ENCODE measurements at regions not wholly inside any gene's neighbourhood (a gene's known extent, or its start where the extent isn't known, plus 50 kb on each side); places are given as distances from the start of the nearest gene placed in this dataset.
"Not testable (repeated sequence)": the region's sequence is repeated elsewhere in the genome, so short reads cannot be mapped to it uniquely, and the experiment has no call there.

DNA sequence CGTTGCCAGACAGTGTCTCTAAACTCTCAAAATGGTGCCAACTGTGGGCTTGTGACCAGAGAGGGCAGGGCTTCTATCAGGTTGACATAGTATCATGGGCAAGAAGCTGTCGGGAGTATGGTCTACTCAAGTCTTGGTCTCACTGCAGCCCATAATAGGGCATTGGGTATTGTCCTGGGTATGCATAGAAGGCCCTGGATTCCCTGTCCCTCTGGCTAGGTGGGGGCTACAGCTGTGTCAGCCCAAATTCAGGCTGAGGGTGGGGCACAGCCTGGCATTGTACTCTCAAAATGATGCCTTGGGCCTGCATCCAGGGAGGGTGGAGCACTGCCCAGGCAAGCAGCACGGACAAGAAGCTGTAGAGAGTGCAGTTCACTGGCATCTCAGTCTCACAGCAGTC, 408.8 kb upstream of the MAN1A1 start:
- Histone ChIP-seq H3K9me3 (no peaks in the 10 kb centered on the region), H3K4me3 (no peak overlapping the region), H3K4me1 (no peaks in the 10 kb centered on the region), H3K36me3 (no peaks in the 10 kb centered on the region), H3K27me3 (no peaks in the 10 kb centered on the region), H3K27ac (no peak overlapping the region)
- intact Hi-C loops (cut with DNase I), result no loop called here
- DNase-seq (ENCODE audit: low spot score in 2 of 2), result no peak
- TF ChIP-seq, protein P1, sequence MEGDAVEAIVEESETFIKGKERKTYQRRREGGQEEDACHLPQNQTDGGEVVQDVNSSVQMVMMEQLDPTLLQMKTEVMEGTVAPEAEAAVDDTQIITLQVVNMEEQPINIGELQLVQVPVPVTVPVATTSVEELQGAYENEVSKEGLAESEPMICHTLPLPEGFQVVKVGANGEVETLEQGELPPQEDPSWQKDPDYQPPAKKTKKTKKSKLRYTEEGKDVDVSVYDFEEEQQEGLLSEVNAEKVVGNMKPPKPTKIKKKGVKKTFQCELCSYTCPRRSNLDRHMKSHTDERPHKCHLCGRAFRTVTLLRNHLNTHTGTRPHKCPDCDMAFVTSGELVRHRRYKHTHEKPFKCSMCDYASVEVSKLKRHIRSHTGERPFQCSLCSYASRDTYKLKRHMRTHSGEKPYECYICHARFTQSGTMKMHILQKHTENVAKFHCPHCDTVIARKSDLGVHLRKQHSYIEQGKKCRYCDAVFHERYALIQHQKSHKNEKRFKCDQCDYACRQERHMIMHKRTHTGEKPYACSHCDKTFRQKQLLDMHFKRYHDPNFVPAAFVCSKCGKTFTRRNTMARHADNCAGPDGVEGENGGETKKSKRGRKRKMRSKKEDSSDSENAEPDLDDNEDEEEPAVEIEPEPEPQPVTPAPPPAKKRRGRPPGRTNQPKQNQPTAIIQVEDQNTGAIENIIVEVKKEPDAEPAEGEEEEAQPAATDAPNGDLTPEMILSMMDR (IDR thresholded peaks at IDR 0.05), result no peak

DNA sequence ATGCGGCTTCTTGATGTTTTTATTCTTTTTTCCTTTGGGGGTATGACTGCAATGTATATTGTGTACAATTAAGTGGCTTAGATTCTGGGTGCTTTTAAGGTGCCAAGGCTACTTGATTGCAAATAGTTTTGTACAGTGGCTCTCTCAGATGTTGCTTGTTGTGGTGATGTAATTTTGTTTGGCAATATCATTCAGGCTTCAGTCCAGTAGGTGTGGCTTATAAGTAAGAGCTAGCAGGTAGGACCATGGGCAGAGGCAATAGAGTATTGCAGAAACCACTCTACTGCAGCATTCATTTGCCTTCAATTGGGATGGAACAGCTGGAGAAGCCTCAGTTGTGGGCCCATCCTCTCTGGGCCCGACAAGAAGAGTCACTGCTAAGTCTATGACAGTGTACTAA, 407.9 kb upstream of the MAN1A1 start:
- Histone ChIP-seq H3K9me3 (no peaks in the 10 kb centered on the region), H3K27me3 (no peaks in the 10 kb centered on the region), H3K36me3 (no peaks in the 10 kb centered on the region), H3K27ac (no peak overlapping the region), H3K4me3 (no peak overlapping the region), H3K4me1 (no peaks in the 10 kb centered on the region)
- TF ChIP-seq, protein P1 (IDR thresholded peaks at IDR 0.05), result no peak
- intact Hi-C loops (cut with DNase I), result no loop called here
- no peak for DNase-seq (ENCODE audit: low spot score in 2 of 2)

DNA sequence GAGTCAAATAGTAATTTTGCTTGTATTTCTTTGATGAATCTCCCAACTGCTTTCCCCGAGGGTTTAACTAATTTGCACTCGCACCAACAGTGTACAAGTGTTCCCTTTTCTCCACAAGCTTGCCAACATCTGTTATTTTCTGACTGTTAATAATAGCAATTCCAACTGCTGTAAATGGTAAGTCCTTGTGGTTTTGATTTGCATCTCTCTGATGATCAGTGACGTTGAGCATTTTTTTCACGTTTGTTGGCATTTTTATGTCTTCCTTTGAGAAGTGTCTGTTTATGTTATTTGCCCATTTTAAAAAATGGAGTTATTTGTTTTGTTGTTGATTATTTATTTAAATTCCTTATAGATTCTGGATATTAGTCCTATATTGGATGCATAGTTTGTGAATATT, 399.8 kb upstream of the MAN1A1 start:
- intact Hi-C loops (cut with DNase I), result no loop called here
- H3K27me3 ChIP-seq, result no peaks in the 10 kb centered on the region
- no peaks in the 10 kb centered on the region for H3K9me3 ChIP-seq
- no peak overlapping the region for H3K27ac ChIP-seq
- DNase-seq (ENCODE audit: low spot score in 2 of 2), result no peak
- TF ChIP-seq, protein P1 (IDR thresholded peaks at IDR 0.05), result no peak
- no peak overlapping the region for H3K4me3 ChIP-seq
- H3K36me3 ChIP-seq, result no peaks in the 10 kb centered on the region
- H3K4me1 ChIP-seq, result no peaks in the 10 kb centered on the region

DNA sequence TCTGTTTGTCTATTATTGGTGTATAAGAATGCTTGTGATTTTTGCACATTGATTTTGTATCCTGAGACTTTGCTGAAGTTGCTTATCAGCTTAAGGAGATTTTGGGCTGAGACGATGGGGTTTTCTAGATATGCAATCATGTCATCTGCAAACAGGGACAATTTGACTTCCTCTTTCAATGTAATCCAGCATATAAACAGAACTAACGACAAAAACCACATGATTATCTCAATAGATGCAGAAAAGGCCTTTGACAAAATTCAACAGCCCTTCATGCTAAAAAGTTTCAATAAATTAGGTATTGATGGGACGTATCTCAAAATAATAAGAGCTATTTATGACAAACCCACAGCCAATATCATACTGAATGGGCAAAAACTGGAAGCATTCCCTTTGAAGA, 399.0 kb upstream of the MAN1A1 start:
- H3K4me3 ChIP-seq; H3K36me3 ChIP-seq; H3K27ac ChIP-seq; H3K9me3 ChIP-seq; H3K27me3 ChIP-seq; DNase-seq (ENCODE audit: low spot score in 2 of 2); H3K4me1 ChIP-seq; intact Hi-C loops (cut with DNase I): not testable (repeated sequence)

DNA sequence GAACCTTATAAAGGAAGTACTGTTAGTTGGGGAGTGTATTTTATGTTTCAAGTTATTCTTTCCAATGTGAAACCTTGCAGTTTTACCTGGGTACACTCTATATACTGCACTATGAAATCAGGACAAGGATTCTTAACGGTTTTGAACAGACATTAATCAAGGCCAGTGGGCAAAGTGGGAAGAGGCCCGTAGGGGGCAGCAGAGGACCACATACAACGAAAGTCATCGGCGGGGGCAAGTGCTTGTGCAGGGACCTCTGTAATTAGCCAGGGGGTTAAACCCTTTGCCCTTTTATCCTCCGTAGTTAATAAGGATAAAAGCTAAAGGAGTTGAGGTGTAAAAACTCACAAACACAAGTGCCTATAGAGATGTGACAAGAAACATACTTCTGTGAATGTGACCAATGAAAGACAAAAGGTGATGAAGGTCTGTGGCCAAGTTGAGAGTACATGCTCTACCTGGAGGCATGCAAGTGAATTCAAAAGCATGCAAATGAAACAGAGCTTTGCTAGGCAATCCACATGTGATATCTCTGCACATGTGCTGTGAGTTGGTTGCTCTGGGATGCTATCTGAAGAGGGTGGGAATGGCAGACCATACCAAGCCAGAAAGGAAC, 392.7 kb upstream of the MAN1A1 start:
- peak in 1 of 2 donors; percentile 69 for DNase-seq (ENCODE audit: low spot score in 2 of 2)
- H3K36me3 ChIP-seq, result no peaks in the 10 kb centered on the region

DNA sequence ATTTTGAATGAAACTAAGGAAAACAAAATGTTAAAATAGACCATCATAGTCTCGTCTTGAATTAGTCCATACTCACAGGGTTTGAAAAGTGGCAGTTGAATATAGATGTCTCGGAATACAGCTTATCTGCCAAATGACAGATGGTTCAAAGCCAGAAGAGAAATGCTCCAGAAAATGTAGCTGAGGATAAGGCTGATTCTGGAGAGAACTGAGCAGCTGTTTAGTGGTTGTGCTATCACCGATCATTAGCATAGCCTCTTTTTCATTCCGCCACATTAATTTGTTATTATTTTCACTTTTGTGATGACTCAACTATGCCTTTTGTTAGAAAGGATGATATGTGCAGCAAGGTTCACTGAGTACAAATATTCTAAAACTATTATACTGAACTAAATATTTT, 390.2 kb upstream of the MAN1A1 start:
- Histone ChIP-seq H3K27ac (no peak overlapping the region), H3K9me3 (no peaks in the 10 kb centered on the region), H3K4me3 (no peak overlapping the region), H3K36me3 (no peaks in the 10 kb centered on the region), H3K4me1 (no peaks in the 10 kb centered on the region), H3K27me3 (no peaks in the 10 kb centered on the region)
- DNase-seq (ENCODE audit: low spot score in 2 of 2), result no peak
- TF ChIP-seq, protein P1 (IDR thresholded peaks at IDR 0.05), result no peak
- intact Hi-C loops (cut with DNase I), result no loop called here

More for the DNA sequence above, 392.7 kb upstream of the MAN1A1 start:
- no peaks in the 10 kb centered on the region for H3K27me3 ChIP-seq
- no peak overlapping the region for H3K4me3 ChIP-seq
- H3K27ac ChIP-seq, result no peak overlapping the region
- intact Hi-C loops (cut with DNase I), result no loop called here
- no peaks in the 10 kb centered on the region for H3K4me1 ChIP-seq
- TF ChIP-seq, protein P1 (IDR thresholded peaks at IDR 0.05), result peak; percentile 12 to 42 (median 31)
- H3K9me3 ChIP-seq, result no peaks in the 10 kb centered on the region

Data from ascending aorta (tissue), 2 donors.